Endothelial cell of umbilical vein (primary cell): ENCODE measurements at regions not wholly inside any gene's neighbourhood (a gene's known extent, or its start where the extent isn't known, plus 50 kb on each side); places are given as distances from the start of the nearest gene placed in this dataset.

ENCODE experiments used
- BruUV-seq: library from RNA; stranded (reverse); fragments of 400-500 nt; replicated peaks from 2 replicates; lab custom pipeline; 2021; lab: Mats Ljungman, UMichigan
- CTCF ChIA-PET: fragments of 300-600, 350-600 bp; sonication (Branson Sonifier 250); formaldehyde crosslinking; loops from one replicate; lab custom pipeline; 2021; ENCODE audit warnings: antibody characterized with exemption, inconsistent platforms; lab: Charles Lee
- POLR2A ChIA-PET: fragments of 300-600, 350-600 bp; sonication (Branson Sonifier 250); formaldehyde crosslinking; loops from one replicate; lab custom pipeline; 2021; ENCODE audit warnings: antibody characterized with exemption, inconsistent platforms; lab: Charles Lee
- DNase-seq: peaks from one replicate; pipeline ENCODE4 v3.0.0-alpha.2; 2011; ENCODE audit warnings: low read depth, low spot score
- FAIRE-seq: peaks from 2 replicates; lab custom pipeline; 2011; peaks lifted over from hg19 to GRCh38; lab: Jason Lieb, UNC
- H2AFZ ChIP-seq: 2 replicates; pipeline ENCODE4 v1.6.0; 2012; ENCODE audit warnings: low read depth, low read length, control low read depth, inconsistent platforms
- H3K27ac ChIP-seq: 2 replicates; pipeline ENCODE4 v1.5.1; 2011; ENCODE audit warnings: low read depth, mild to moderate bottlenecking, control low read depth, low read length, moderate library complexity; ENCODE audit not compliant: insufficient read depth
- H3K27me3 ChIP-seq, 2 experiments: 2 replicates each; pipeline versions ENCODE4 v1.6.0 to v1.6.1; 2011; ENCODE audit warnings: low read length in 2 of 2, mixed read lengths in 1 of 2; ENCODE audit not compliant: control insufficient read depth in 2 of 2, insufficient read depth in 2 of 2
- H3K36me3 ChIP-seq, 2 experiments: 2 replicates in 1 of 2; 3 replicates in 1 of 2; pipeline ENCODE4 v1.5.1; 2011; ENCODE audit warnings: low read length in 2 of 2, mild to moderate bottlenecking in 1 of 2, moderate library complexity in 1 of 2; ENCODE audit not compliant: control insufficient read depth in 2 of 2, insufficient read depth in 2 of 2; ENCODE audit errors: extremely low read depth in 1 of 2
- H3K4me1 ChIP-seq: 3 replicates; pipeline ENCODE4 v1.5.1; 2011; ENCODE audit warnings: mild to moderate bottlenecking, low read length; ENCODE audit not compliant: control insufficient read depth, insufficient read depth; ENCODE audit errors: extremely low read depth
- H3K4me2 ChIP-seq: 2 replicates; pipeline ENCODE4 v1.6.1; 2011; ENCODE audit warnings: low read length, control low read depth, mixed read lengths; ENCODE audit not compliant: insufficient read depth
- H3K4me3 ChIP-seq, 3 experiments: fragments of 200-600 bp in 1 of 3; sonication (generic), shearing (Covaris generic) in 1 of 3; replicated peaks in 1 of 3; 2 replicates each; pipeline ENCODE4 v1.5.1; 2011 to 2016; ENCODE audit warnings: control low read depth in 3 of 3, low read length in 3 of 3, mild to moderate bottlenecking in 2 of 3, inconsistent platforms in 1 of 3, low read depth in 1 of 3, moderate library complexity in 1 of 3; ENCODE audit not compliant: insufficient read depth in 1 of 3
- H3K79me2 ChIP-seq: 2 replicates; pipeline ENCODE4 v1.6.0; 2012; ENCODE audit warnings: low read length, inconsistent platforms; ENCODE audit not compliant: control insufficient read depth, insufficient read depth
- H3K9ac ChIP-seq: replicated peaks from 2 replicates; pipeline ENCODE3; 2011; ENCODE audit warnings: low read length, control low read depth; ENCODE audit not compliant: insufficient read depth; ENCODE audit errors: extremely low read depth
- H3K9me1 ChIP-seq: replicated peaks from 3 replicates; pipeline ENCODE4 v1.6.0; 2011; ENCODE audit warnings: mild to moderate bottlenecking, low read length; ENCODE audit not compliant: control insufficient read depth, insufficient read depth; ENCODE audit errors: extremely low read depth
- H3K9me3 ChIP-seq: replicated peaks from 2 replicates; pipeline ENCODE4 v1.5.1; 2012; ENCODE audit warnings: low read length, inconsistent platforms; ENCODE audit not compliant: control insufficient read depth, insufficient read depth
- H4K20me1 ChIP-seq: replicated peaks from 2 replicates; pipeline ENCODE3; 2011; ENCODE audit warnings: mild to moderate bottlenecking, low read length; ENCODE audit not compliant: control insufficient read depth, insufficient read depth; ENCODE audit errors: extremely low read depth
- CTCF ChIP-seq, 2 donors: IDR thresholded peaks; 1 replicate in 1 of 2; 2 replicates in 1 of 2; pipeline ENCODE4 v1.5.1; 2011; ENCODE audit warnings: low read length in 2 of 2, mild to moderate bottlenecking in 2 of 2, moderate library complexity in 2 of 2, control low read depth in 1 of 2, inconsistent platforms in 1 of 2, low read depth in 1 of 2; ENCODE audit not compliant: insufficient read depth in 1 of 2; ENCODE audit errors: extremely low read depth in 1 of 2
- EZH2 ChIP-seq: IDR thresholded peaks from 2 replicates; pipeline ENCODE4 v1.6.1; 2012; ENCODE audit warnings: borderline replicate concordance, low read depth, mild to moderate bottlenecking, moderate library complexity, low read length, inconsistent platforms; ENCODE audit not compliant: severe bottlenecking
- FOS ChIP-seq: IDR thresholded peaks from 2 replicates; pipeline ENCODE4 v1.6.1; 2011; ENCODE audit warnings: mild to moderate bottlenecking, low read length, moderate library complexity, borderline replicate concordance; ENCODE audit not compliant: insufficient read depth
- GATA2 ChIP-seq: IDR thresholded peaks from 2 replicates; pipeline ENCODE4 v1.7.0; 2011; ENCODE audit warnings: low read depth, mild to moderate bottlenecking, moderate library complexity, mixed read lengths, low read length; ENCODE audit not compliant: insufficient read length, insufficient read depth
- JUN ChIP-seq: IDR thresholded peaks from 2 replicates; pipeline ENCODE4 v1.6.1; 2011; ENCODE audit warnings: borderline replicate concordance, low read depth; ENCODE audit not compliant: insufficient read length, insufficient read depth
- MAX ChIP-seq: IDR thresholded peaks from 2 replicates; pipeline ENCODE4 v1.6.1; 2011; ENCODE audit not compliant: insufficient read depth, insufficient read length
- MYC ChIP-seq: IDR thresholded peaks from one replicate; pipeline ENCODE4 v1.6.1; 2011; ENCODE audit warnings: mild to moderate bottlenecking, low read depth, low read length
- POLR2A ChIP-seq: IDR thresholded peaks from 2 replicates; pipeline ENCODE4 v1.6.1; 2012; ENCODE audit warnings: low read depth, mild to moderate bottlenecking, control low read depth, low read length
- POLR2AphosphoS5 ChIP-seq: IDR thresholded peaks from 2 replicates; pipeline ENCODE4 v1.6.1; 2012; ENCODE audit warnings: low read depth, mild to moderate bottlenecking, control low read depth, low read length, moderate library complexity; ENCODE audit not compliant: insufficient read depth
- dilution Hi-C: fragments of 300-500 bp; cut with MboI; formaldehyde crosslinking; loops from one replicate; pipeline ENCODE4 v1.15.0; 2019; ENCODE audit warnings: low sequenced_read_pairs; ENCODE audit not compliant: extremely low pct_ligation_motif_present
- intact Hi-C: fragments of 100-400 bp; cut with micrococcal nuclease; formaldehyde crosslinking; loops from one replicate; pipeline ENCODE4 v1.10.0; 2022

GRCh38 chr5:52655163-52655562 lies 132.6 kb upstream of the ITGA1 start:
- BruUV-seq = no TSS peak
- intact Hi-C loops (loop anchor here (5.0 kb wide), 1 partner anchor 1273 kb away; the partner anchor contains the start of gene ISL1), dilution Hi-C loops (no loop called here)
- Histone ChIP-seq H3K27me3 (peaks cover 9 to 21% of the 10 kb centered on the region in 2 experiments), H4K20me1 (no peaks in the 10 kb centered on the region), H3K27ac (no peak overlapping the region), H3K9ac (no peak overlapping the region), H3K9me3 (no peaks in the 10 kb centered on the region), H3K9me1 (no peaks in the 10 kb centered on the region), H3K36me3 (no peaks in the 10 kb centered on the region), H3K79me2 (no peaks in the 10 kb centered on the region), H3K4me1 (no peaks in the 10 kb centered on the region), H3K4me2 (no peak overlapping the region), H3K4me3 (no peak overlapping the region), H2AFZ (no peak overlapping the region)
- CTCF ChIA-PET = interaction anchor here (1.0 to 3.7 kb wide), 3 partner anchors 15 to 1697 kb away, joined by 3 to 20 read pairs (median 4); no protein-coding TSS in a partner anchor
- DNase-seq (no peak), FAIRE-seq (no peak)
- POLR2A ChIA-PET = no interaction called here
- no peak for TF ChIP-seq EZH2
- TF ChIP-seq POLR2A = no peak
- TF ChIP-seq GATA2 = no peak
- no peak for TF ChIP-seq MAX
- no peak for TF ChIP-seq POLR2AphosphoS5
- no peak for TF ChIP-seq JUN
- no peak for TF ChIP-seq MYC
- no peak for TF ChIP-seq FOS
- no peak for TF ChIP-seq CTCF (IDR thresholded peaks at IDR 0.05; ENCODE audit: extremely low read depth in 1 of 2, insufficient read depth in 1 of 2, low read depth in 1 of 2, low read length in 2 of 2)
